Type B pancreatic cell (in vitro differentiated cells): ENCODE measurements at regions not wholly inside any gene's neighbourhood (a gene's known extent, or its start where the extent isn't known, plus 50 kb on each side); places are given as distances from the start of the nearest gene placed in this dataset.

Experiments used
- DNase-seq: peaks from one replicate; pipeline ENCODE4 v3.0.0; 2021; ENCODE audit warnings: mixed read lengths; ENCODE audit not compliant: unreplicated experiment; ENCODE audit errors: extremely low spot score
- H3K27ac Mint-ChIP-seq: 2 replicates; pipeline ENCODE4 v1.8.0; 2021; ENCODE audit warnings: mild to moderate bottlenecking, mixed read lengths
- H3K27me3 Mint-ChIP-seq: 2 replicates; pipeline ENCODE4 v1.8.0; 2021; ENCODE audit warnings: mixed read lengths
- H3K36me3 Mint-ChIP-seq: 2 replicates; pipeline ENCODE4 v1.8.0; 2021; ENCODE audit warnings: mixed read lengths
- H3K4me1 Mint-ChIP-seq: one replicate; pipeline ENCODE4 v1.8.0; 2021; ENCODE audit warnings: mixed read lengths; ENCODE audit not compliant: unreplicated experiment
- H3K4me3 Mint-ChIP-seq: 2 replicates; pipeline ENCODE4 v1.8.0; 2021; ENCODE audit warnings: mild to moderate bottlenecking, mixed read lengths
- H3K9me3 Mint-ChIP-seq: 2 replicates; pipeline ENCODE4 v1.8.0; 2021; ENCODE audit warnings: mixed read lengths
- TF ChIP-seq, protein P1 (sequence below): fragments of 200-600 bp; sonication (generic); conservative IDR thresholded peaks from 2 replicates; pipeline ENCODE4 v1.5.0; 2021; ENCODE audit warnings: antibody characterized with exemption, mild to moderate bottlenecking

GRCh38 chr22:47784991-47785390 is 1022.5 kb downstream of the TBC1D22A start:
- H3K36me3 Mint-ChIP-seq: no peaks in the 10 kb centered on the region
- no peak overlapping the region for H3K27ac Mint-ChIP-seq
- no peaks in the 10 kb centered on the region for H3K4me1 Mint-ChIP-seq
- H3K9me3 Mint-ChIP-seq: no peaks in the 10 kb centered on the region
- H3K27me3 Mint-ChIP-seq: peaks cover 4% of the 10 kb centered on the region
- TF ChIP-seq, protein P1, sequence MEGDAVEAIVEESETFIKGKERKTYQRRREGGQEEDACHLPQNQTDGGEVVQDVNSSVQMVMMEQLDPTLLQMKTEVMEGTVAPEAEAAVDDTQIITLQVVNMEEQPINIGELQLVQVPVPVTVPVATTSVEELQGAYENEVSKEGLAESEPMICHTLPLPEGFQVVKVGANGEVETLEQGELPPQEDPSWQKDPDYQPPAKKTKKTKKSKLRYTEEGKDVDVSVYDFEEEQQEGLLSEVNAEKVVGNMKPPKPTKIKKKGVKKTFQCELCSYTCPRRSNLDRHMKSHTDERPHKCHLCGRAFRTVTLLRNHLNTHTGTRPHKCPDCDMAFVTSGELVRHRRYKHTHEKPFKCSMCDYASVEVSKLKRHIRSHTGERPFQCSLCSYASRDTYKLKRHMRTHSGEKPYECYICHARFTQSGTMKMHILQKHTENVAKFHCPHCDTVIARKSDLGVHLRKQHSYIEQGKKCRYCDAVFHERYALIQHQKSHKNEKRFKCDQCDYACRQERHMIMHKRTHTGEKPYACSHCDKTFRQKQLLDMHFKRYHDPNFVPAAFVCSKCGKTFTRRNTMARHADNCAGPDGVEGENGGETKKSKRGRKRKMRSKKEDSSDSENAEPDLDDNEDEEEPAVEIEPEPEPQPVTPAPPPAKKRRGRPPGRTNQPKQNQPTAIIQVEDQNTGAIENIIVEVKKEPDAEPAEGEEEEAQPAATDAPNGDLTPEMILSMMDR: no peak
- H3K4me3 Mint-ChIP-seq: no peak overlapping the region
- DNase-seq: peak; percentile 47

DNA sequence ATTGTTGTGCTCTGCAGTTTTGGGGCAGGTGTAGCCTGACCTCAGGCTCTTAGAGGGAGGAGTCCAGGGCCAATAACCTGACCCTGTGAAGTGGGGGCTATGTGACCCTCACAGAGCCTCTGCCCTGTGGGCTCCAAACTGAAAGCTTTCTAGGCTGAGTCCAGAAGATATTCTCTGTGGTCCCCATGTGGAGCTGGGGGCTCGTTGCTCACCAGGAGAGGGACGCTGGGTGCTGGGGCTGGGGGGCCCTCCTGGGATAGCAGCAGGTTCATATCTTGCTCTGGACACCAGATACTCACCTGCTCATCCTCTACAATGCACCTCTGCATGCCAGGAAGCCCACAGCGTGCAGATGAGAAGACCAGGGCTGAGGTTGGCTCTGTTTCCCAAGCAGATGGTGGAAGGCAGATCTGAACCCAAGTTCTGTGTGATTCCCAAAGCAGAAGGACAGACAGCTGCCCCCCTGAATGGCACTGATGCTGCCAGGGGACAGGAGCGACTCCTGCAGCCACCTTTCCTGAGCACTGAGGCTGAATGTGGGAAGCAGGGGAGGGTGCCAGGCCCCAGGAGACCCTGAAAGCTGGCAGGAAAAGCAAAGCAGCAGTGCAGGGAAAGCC is 1022.0 kb downstream of the TBC1D22A start:
- Mint-ChIP-seq H3K4me1 (no peaks in the 10 kb centered on the region), H3K27me3 (peaks cover 4% of the 10 kb centered on the region), H3K9me3 (no peaks in the 10 kb centered on the region), H3K27ac (no peak overlapping the region), H3K36me3 (no peaks in the 10 kb centered on the region), H3K4me3 (no peak overlapping the region)
- DNase-seq: peak; percentile 56
- TF ChIP-seq, protein P1: no peak

- Mint-ChIP-seq H3K27me3 (peaks cover 4% of the 10 kb centered on the region), H3K4me3 (no peak overlapping the region), H3K9me3 (no peaks in the 10 kb centered on the region), H3K36me3 (no peaks in the 10 kb centered on the region), H3K27ac (no peak overlapping the region), H3K4me1 (no peaks in the 10 kb centered on the region)
- TF ChIP-seq, protein P1: no peak
- no peak for DNase-seq
These were observed 1021.2 kb downstream of the TBC1D22A start for GRCh38 chr22:47783433-47784366.

GRCh38 chr22:47782328-47783075 is 1020.1 kb downstream of the TBC1D22A start:
- no peak overlapping the region for H3K4me3 Mint-ChIP-seq
- no peaks in the 10 kb centered on the region for H3K9me3 Mint-ChIP-seq
- DNase-seq: peak; percentile 53
- TF ChIP-seq, protein P1: no peak
- H3K27ac Mint-ChIP-seq: no peak overlapping the region
- no peaks in the 10 kb centered on the region for H3K36me3 Mint-ChIP-seq
- H3K4me1 Mint-ChIP-seq: no peaks in the 10 kb centered on the region
- peaks cover 4% of the 10 kb centered on the region for H3K27me3 Mint-ChIP-seq

GRCh38 chr22:47781427-47782111 is 1019.1 kb downstream of the TBC1D22A start:
- H3K4me3 Mint-ChIP-seq: no peak overlapping the region
- H3K36me3 Mint-ChIP-seq: no peaks in the 10 kb centered on the region
- H3K27me3 Mint-ChIP-seq: peaks cover 4% of the 10 kb centered on the region
- H3K27ac Mint-ChIP-seq: no peak overlapping the region
- no peaks in the 10 kb centered on the region for H3K9me3 Mint-ChIP-seq
- H3K4me1 Mint-ChIP-seq: no peaks in the 10 kb centered on the region
- peak; percentile 53 for DNase-seq
- TF ChIP-seq, protein P1: no peak
